ENCODE measurements at regions not wholly inside any gene's neighbourhood (a gene's known extent, or its start where the extent isn't known, plus 50 kb on each side); places are given as distances from the start of the nearest gene placed in this dataset.

DNA sequence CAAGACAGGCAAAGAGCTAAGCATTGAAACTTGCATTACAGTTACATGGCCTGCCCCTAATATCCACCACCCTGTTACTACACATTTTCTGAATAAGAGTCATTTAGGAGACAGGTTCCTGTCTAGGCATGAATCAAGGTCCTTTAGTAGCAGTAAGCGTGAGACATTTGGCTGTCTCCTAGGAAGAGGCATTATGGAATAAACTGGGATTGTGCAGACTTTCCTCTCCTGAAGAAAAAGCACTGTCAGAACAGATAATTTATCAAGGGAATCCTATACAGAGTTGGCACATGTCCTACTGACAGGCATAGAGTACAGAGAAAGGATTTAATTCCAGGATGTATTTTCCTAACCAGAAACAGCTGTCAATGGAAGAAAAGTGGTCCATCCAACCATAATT is 111.9 kb downstream of the INHBA start:
- Mint-ChIP-seq H3K9me3 (no peaks in the 10 kb centered on the region), H3K36me3 (no peaks in the 10 kb centered on the region), H3K27me3 (no peaks in the 10 kb centered on the region), H3K27ac (no peak overlapping the region), H3K4me1 (no peaks in the 10 kb centered on the region), H3K4me3 (no peak overlapping the region)
- CTCF ChIA-PET = no interaction called here
- no peak for DNase-seq

DNA sequence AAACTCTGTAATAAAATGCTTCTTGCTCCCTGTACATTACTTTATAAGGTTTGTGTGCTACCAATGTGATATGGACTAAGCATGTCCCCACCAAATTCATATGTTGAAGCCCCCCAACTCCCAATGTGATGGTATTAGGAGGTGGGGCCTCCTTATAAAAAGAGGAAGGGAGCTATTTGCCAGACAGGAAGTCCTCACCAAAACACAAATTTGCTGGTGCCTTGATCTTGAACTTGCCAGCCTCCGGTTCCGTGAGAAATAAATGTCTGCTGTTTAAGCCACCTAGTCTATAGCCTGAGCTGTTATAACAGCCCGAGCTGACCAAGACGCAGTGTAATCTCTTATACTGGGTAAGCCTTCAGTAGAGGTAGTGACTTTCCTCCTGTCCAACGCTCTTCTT is 114.5 kb downstream of the INHBA start:
- no peaks in the 10 kb centered on the region for H3K27me3 Mint-ChIP-seq
- CTCF ChIA-PET = no interaction called here

DNA sequence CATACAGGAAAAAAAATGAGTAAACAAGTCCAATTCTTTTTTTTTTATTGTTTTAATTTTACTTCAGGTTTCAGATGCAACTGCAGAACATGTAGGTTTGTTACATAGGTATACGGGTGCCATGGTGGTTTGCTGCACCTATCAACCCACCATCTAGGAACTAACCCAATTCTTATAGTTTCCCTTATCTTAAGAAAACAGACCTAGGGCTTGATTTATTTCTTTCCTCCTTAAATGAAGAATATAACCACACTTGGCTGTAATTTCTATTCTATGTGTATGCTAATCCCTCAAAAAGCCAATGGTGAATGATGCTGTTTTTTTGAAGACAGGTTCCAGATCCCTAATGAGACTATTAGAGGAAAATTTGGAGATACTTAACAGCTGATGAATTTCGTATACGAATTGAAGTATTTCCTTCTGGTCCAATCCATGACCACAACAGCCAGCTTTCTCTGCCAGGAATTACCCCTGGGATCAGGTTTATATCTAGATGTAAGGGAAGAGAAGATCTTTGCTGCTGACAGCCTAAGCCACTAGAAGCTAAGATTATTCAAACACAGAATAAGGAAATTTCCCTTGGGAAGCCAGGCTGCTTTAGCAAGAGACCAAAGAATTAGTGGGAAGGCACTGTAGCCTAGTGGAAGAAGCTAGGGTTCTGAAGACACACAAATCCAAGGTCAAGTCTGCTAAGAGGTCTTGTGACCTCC is 115.8 kb downstream of the INHBA start:
- no peak overlapping the region for H3K4me3 Mint-ChIP-seq
- H3K4me1 Mint-ChIP-seq = no peaks in the 10 kb centered on the region
- no peaks in the 10 kb centered on the region for H3K9me3 Mint-ChIP-seq
- H3K36me3 Mint-ChIP-seq = no peaks in the 10 kb centered on the region
- no peaks in the 10 kb centered on the region for H3K27me3 Mint-ChIP-seq
- no peak overlapping the region for H3K27ac Mint-ChIP-seq
- DNase-seq = no peak
- CTCF ChIA-PET = no interaction called here

More for the DNA sequence above, 114.5 kb downstream of the INHBA start:
- Mint-ChIP-seq H3K4me1 (no peaks in the 10 kb centered on the region), H3K4me3 (no peak overlapping the region), H3K36me3 (no peaks in the 10 kb centered on the region), H3K9me3 (no peaks in the 10 kb centered on the region), H3K27ac (no peak overlapping the region)
- DNase-seq = no peak

DNA sequence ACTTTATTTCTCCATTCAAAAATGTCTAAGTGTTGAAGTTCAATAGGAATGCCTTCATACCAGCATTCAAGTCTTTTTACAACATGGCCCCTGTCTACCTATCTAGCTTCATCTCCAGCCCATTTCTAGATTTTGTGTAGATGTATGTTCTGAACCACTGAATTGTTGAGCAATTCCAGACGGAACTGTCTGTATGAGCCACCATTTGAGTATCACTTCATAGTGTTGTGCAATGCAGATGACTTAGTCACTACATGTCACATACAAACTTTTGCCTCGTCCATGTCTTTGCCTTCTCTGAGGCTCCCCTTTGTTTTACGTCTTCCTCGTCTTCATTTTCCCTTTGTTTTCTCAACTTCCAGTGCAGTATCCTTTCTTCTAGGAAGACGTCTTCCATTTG is 118.1 kb downstream of the INHBA start:
- CTCF ChIA-PET = no interaction called here
- H3K27ac Mint-ChIP-seq = no peak overlapping the region

DNA sequence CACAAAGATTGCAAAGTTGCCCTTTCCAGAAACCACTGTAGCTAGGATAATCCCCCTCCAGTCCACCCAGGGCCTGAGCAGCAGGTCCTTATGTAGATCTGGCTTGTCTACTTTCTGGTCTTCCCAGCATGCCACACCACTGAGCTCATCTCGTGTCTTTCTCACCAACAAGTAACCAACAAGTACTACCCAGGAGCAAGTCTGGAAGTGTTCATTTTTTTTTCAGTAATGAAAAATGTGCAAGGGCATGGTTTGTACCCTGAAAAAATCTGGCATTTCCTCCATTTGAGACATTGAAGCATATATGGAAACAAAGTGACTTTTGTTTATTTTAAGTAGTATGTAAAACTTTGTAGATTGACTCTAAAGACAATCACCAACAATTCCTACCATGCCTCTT is 120.8 kb downstream of the INHBA start:
- Mint-ChIP-seq H3K9me3 (peaks cover 2% of the 10 kb centered on the region), H3K27me3 (no peaks in the 10 kb centered on the region), H3K4me1 (no peaks in the 10 kb centered on the region), H3K4me3 (no peak overlapping the region), H3K27ac (no peak overlapping the region), H3K36me3 (no peaks in the 10 kb centered on the region)
- no peak for DNase-seq
- CTCF ChIA-PET = no interaction called here

More for the DNA sequence above, 118.1 kb downstream of the INHBA start:
- no peaks in the 10 kb centered on the region for H3K27me3 Mint-ChIP-seq
- DNase-seq = no peak
- H3K4me3 Mint-ChIP-seq = no peak overlapping the region
- H3K36me3 Mint-ChIP-seq = no peaks in the 10 kb centered on the region
- H3K4me1 Mint-ChIP-seq = no peaks in the 10 kb centered on the region
- peaks cover 2% of the 10 kb centered on the region for H3K9me3 Mint-ChIP-seq

DNA sequence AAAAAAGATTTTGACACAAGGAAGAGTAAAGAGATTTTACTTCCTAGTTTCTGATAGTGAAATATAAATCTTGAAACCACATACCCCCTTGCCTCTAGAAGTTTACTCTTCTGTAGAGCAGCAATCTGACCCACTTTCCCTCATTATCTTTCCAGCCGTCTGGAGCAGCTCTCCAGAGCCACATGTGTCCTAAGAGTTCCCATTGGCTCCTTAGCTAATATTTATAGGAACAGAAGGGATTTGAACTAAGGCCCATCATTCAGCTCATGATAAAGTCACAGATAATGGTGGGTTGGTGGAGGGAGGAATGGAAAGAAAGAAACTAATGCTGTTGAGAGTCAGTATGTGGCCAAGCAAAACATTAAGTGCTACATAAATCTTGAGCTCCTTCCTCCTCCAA is 121.8 kb downstream of the INHBA start:
- Mint-ChIP-seq H3K4me1 (no peaks in the 10 kb centered on the region), H3K4me3 (no peak overlapping the region), H3K36me3 (no peaks in the 10 kb centered on the region), H3K27ac (no peak overlapping the region), H3K9me3 (peaks cover 2% of the 10 kb centered on the region), H3K27me3 (no peaks in the 10 kb centered on the region)
- no peak for DNase-seq
- CTCF ChIA-PET = no interaction called here

DNA sequence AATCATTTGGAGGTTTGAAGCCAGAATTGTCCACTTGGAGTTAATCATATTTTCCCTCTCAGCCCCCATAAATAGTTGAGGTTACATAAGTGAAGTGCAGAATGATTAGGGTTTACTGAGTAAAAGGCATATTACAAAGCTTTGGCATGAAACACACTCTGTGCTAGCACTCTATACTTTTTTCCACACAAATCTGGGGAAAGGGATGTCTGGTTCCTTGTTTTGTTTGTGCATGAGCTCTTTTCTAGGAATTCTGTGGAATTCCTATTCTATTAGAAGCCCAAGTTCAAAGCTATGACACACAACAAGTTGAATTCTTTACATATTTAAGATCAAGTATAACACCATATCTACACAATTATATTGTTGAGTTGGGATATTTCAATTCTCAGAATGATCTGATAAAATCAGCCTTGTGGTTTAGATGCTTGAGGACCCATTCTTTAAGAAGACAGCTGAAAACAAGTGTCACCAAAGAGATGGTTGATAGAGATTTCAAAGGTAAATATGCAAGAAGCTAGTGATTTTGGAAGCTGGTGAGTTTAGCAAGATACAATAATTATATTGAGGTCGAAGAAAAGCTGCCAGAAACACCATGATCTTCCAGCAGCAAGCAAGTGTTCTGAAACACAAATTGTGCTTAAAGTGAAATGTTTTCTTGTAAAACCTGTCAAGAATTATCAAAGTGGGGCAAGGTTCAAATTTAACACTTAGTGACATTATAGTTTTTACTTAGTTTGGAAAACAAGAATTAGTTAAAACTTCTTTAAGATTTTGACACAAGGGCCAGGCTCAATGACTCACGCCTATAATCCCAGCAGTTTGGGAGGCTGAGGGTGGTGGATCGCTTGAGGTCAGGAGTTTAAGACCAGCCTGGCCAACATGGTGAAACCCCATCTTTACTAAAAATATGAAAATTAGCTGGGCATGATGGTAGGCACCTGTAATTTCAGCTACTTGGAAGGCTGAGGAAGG is 122.6 kb downstream of the INHBA start:
- no peak overlapping the region for H3K27ac Mint-ChIP-seq
- DNase-seq = no peak
- no peak overlapping the region for H3K4me3 Mint-ChIP-seq
- CTCF ChIA-PET = no interaction called here
- H3K36me3 Mint-ChIP-seq = no peaks in the 10 kb centered on the region
- H3K4me1 Mint-ChIP-seq = no peaks in the 10 kb centered on the region
- H3K27me3 Mint-ChIP-seq = no peaks in the 10 kb centered on the region
- peaks cover 2% of the 10 kb centered on the region for H3K9me3 Mint-ChIP-seq

DNA sequence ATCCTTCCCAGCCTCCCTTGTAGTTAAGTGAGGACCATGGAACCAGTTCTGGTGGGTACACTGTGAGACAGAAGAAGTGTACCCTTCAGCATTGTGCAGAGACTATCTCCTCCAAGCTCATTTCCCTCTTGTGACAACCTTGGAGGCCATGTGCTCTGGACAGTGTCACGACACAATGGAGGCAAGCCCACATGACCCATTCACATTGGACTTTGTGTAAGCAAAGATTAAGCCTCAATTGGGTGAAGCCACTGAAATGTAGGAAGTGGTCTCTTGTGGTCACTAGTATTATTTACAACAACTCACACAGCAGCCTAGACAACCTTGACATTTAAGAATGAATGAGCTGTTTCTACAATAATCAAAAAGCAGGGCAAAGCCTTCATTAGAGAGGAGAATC is 124.2 kb downstream of the INHBA start:
- H3K27ac Mint-ChIP-seq = no peak overlapping the region
- no peak for DNase-seq
- H3K27me3 Mint-ChIP-seq = no peaks in the 10 kb centered on the region
- H3K36me3 Mint-ChIP-seq = no peaks in the 10 kb centered on the region
- peaks cover 2% of the 10 kb centered on the region for H3K9me3 Mint-ChIP-seq
- CTCF ChIA-PET = no interaction called here
- H3K4me3 Mint-ChIP-seq = no peak overlapping the region
- no peaks in the 10 kb centered on the region for H3K4me1 Mint-ChIP-seq

DNA sequence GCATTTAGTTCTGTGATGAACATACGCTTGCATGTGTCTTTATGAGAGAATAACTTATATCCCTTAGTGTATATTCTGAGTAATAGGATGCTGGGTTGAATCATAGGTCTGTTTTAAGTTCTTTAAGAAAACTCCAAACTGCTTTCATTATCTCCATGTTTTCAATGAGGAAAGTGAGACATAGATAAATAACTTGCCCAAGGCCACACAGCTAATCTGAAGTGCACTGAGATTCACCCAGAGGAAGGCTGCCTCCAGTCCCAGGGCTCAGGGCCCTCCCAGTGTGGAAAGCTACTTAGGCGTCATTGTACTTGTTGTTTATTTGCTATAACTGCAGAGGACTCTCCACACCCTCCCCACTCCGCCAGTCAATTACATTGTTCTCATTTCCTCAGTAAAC is 126.7 kb downstream of the INHBA start:
- Mint-ChIP-seq H3K9me3 (no peaks in the 10 kb centered on the region), H3K36me3 (no peaks in the 10 kb centered on the region), H3K27me3 (no peaks in the 10 kb centered on the region), H3K4me3 (no peak overlapping the region), H3K4me1 (no peaks in the 10 kb centered on the region), H3K27ac (no peak overlapping the region)
- CTCF ChIA-PET = no interaction called here
- no peak for DNase-seq

DNA sequence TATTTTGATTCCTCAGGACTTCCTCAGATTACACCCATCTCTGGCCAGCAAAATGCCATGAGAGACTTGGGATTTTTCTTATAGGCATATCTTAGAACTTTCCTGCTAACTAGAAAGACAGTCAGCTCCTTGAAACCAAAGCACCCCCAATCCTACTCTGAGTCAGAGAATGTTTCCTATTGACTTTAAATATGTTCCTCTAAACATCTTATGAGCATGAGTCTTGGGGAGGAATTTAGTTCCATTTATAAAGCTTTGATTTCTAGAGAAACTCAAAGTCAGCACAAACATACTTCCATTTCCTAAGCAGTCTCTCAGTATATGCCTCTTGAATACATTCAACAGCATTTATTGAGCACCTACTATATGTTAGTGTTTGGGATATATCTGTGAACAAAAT is 128.5 kb downstream of the INHBA start:
- H3K4me3 Mint-ChIP-seq = no peak overlapping the region
- CTCF ChIA-PET = no interaction called here
- H3K4me1 Mint-ChIP-seq = no peaks in the 10 kb centered on the region
- no peaks in the 10 kb centered on the region for H3K9me3 Mint-ChIP-seq
- no peak for DNase-seq
- H3K36me3 Mint-ChIP-seq = no peaks in the 10 kb centered on the region
- H3K27me3 Mint-ChIP-seq = no peaks in the 10 kb centered on the region
- no peak overlapping the region for H3K27ac Mint-ChIP-seq

DNA sequence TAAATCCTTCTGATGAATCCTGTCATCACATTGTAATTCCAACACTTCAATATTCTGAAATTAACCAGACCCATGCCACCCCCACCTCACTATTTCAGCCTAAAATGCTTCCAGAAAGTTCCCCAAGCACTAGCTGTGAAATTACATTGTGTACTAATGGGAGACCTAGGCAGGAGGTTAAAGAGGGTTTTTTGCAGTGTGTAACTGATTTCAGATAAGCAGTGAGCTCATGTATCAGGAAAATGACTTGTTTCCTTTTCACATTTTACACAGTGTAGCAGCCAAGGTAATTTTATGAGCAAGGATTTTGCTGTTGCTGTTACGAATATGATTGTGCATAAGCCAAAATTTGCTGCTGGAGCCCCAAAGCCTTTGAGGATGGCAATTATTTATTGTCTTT is 129.0 kb downstream of the INHBA start:
- CTCF ChIA-PET = no interaction called here
- H3K4me3 Mint-ChIP-seq = no peak overlapping the region
- no peaks in the 10 kb centered on the region for H3K36me3 Mint-ChIP-seq
- H3K4me1 Mint-ChIP-seq = no peaks in the 10 kb centered on the region
- H3K27ac Mint-ChIP-seq = no peak overlapping the region
- no peaks in the 10 kb centered on the region for H3K27me3 Mint-ChIP-seq
- no peak for DNase-seq
- no peaks in the 10 kb centered on the region for H3K9me3 Mint-ChIP-seq

DNA sequence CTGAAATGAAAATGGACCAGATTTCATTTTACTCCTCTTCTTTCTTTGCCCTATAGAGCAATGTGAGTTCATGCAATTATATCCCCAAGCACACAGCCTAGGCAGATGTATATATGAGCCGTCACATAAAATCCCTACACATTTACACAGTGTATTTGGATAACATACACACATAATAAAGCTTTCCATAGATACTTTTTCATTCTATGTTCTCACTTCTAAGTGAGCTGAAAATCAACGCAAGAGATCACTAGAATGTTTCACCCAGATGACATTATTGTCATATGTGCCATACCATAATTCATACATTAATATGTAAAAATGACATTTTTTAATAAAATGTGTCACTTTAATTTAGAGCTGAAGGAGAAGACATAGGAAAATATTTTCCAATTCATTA is 129.4 kb downstream of the INHBA start:
- CTCF ChIA-PET = no interaction called here
- Mint-ChIP-seq H3K27me3 (no peaks in the 10 kb centered on the region), H3K4me1 (no peaks in the 10 kb centered on the region), H3K27ac (no peak overlapping the region), H3K4me3 (no peak overlapping the region), H3K36me3 (no peaks in the 10 kb centered on the region), H3K9me3 (no peaks in the 10 kb centered on the region)
- no peak for DNase-seq

DNA sequence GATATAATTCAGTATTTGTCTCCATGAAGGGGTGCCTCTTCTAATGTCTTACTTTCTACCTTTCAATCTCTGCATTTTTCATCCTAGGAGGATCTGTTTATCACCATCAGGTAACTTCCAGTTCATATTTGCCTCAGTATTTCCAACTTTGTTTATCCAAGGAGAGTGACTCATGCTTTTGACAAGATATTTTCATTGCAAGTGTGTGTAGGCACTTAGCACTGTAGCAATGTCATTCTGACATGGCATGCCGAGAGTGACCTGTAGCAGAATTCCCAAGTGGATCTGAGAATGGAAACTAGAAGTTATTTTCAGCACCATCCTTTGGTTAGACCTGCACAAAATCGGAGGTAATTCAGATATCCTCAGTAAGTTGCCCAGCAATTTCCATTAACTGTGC is 129.9 kb downstream of the INHBA start:
- H3K9me3 Mint-ChIP-seq = no peaks in the 10 kb centered on the region
- H3K27ac Mint-ChIP-seq = no peak overlapping the region
- H3K36me3 Mint-ChIP-seq = no peaks in the 10 kb centered on the region
- H3K4me3 Mint-ChIP-seq = no peak overlapping the region
- no peaks in the 10 kb centered on the region for H3K4me1 Mint-ChIP-seq
- H3K27me3 Mint-ChIP-seq = no peaks in the 10 kb centered on the region
- CTCF ChIA-PET = no interaction called here
- no peak for DNase-seq

DNA sequence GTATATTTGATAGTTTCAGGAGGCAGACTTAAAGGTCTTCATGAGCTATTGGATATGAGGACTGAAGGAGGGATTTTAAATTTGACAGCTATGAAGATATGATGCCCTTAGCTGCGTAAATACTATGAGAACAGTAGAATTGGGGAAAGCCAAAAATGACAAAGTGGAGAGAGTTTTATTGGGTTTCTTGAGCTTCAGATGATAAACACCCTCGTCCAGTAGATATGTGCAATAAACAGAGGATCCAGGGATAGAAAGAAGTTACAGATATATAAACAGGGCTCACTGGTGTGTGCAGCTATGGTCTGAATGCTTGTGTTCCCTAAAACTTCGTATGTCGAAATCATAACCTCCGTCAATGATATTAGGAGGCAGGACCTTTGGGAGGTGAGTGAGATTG is 131.3 kb downstream of the INHBA start:
- no peak overlapping the region for H3K4me3 Mint-ChIP-seq
- DNase-seq = no peak
- no peaks in the 10 kb centered on the region for H3K36me3 Mint-ChIP-seq
- H3K9me3 Mint-ChIP-seq = peaks cover 2% of the 10 kb centered on the region
- CTCF ChIA-PET = no interaction called here
- H3K27ac Mint-ChIP-seq = no peak overlapping the region
- H3K4me1 Mint-ChIP-seq = no peaks in the 10 kb centered on the region
- no peaks in the 10 kb centered on the region for H3K27me3 Mint-ChIP-seq

DNA sequence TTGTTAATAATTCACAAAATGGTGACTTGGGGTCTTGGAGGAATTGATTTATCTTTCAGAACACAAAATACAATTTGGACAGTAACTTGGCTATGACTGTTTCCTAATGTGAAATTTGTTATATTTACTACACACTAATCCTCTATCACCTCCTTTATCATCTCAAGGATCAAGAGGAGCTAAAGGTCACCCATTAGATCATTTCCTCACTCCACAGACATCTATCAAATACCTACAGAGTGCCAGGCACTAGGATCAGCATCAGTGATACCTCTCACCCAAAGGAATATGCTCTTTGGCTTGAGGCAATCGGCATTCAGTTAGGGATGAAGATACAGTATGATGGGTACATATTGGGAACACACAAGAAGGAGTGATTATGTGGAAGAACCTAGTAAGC is 132.1 kb downstream of the INHBA start:
- peaks cover 2% of the 10 kb centered on the region for H3K9me3 Mint-ChIP-seq
- no peak overlapping the region for H3K27ac Mint-ChIP-seq
- no peak for DNase-seq
- H3K36me3 Mint-ChIP-seq = no peaks in the 10 kb centered on the region
- H3K4me1 Mint-ChIP-seq = no peaks in the 10 kb centered on the region
- H3K27me3 Mint-ChIP-seq = no peaks in the 10 kb centered on the region
- CTCF ChIA-PET = no interaction called here
- H3K4me3 Mint-ChIP-seq = no peak overlapping the region
